Astrocyte (in vitro differentiated cells and primary cell): ENCODE measurements at regions not wholly inside any gene's neighbourhood (a gene's known extent, or its start where the extent isn't known, plus 50 kb on each side); places are given as distances from the start of the nearest gene placed in this dataset.

ENCODE experiments used
- CTCF ChIP-seq: IDR thresholded peaks from 2 replicates; pipeline ENCODE4 v1.5.1; 2011; ENCODE audit warnings: low read depth, mild to moderate bottlenecking, inconsistent platforms, low read length, moderate library complexity; ENCODE audit not compliant: insufficient read depth
- EZH2 ChIP-seq: IDR thresholded peaks from 2 replicates; pipeline ENCODE4 v1.6.1; 2012; ENCODE audit warnings: mild to moderate bottlenecking, low read length, inconsistent platforms; ENCODE audit not compliant: insufficient read depth

- TF ChIP-seq CTCF (no peak), EZH2 (no peak)
Observed at GRCh38 chr3:67142432-67142831, 144.3 kb downstream of the KBTBD8 start.
